SK-N-SH (cell line): ENCODE measurements at regions not wholly inside any gene's neighbourhood (a gene's known extent, or its start where the extent isn't known, plus 50 kb on each side); places are given as distances from the start of the nearest gene placed in this dataset.
"Not testable (repeated sequence)": the region's sequence is repeated elsewhere in the genome, so short reads cannot be mapped to it uniquely, and the experiment has no call there.

Source experiments
- CTCF ChIA-PET: fragments of 300-600, 350-600 bp; formaldehyde crosslinking; extraction: SDS; loops from one replicate; lab custom pipeline; 2021; lab: Yijun Ruan, JAX
- POLR2A ChIA-PET: fragments of 350-600 bp; sonication (Branson Sonifier 250); formaldehyde crosslinking; extraction: SDS; loops from one replicate; lab custom pipeline; 2020; ENCODE audit warnings: antibody characterized with exemption, inconsistent platforms; lab: Yijun Ruan, JAX
- DNase-seq: peaks from one replicate; pipeline ENCODE4 v3.0.0; 2012
- H2AFZ ChIP-seq: fragments of 200-600 bp; sonication (generic); 2 replicates; pipeline ENCODE4 v1.8.1; 2016; ENCODE audit warnings: antibody characterized with exemption, mild to moderate bottlenecking, low read depth
- H3F3A ChIP-seq: fragments of 200-600 bp; sonication (generic); replicated peaks from 2 replicates; pipeline ENCODE3; 2016; ENCODE audit warnings: antibody characterized with exemption, mild to moderate bottlenecking; ENCODE audit not compliant: insufficient read depth
- H3K27ac ChIP-seq, 2 experiments: fragments of 200-500 bp in 1 of 2; fragments of 200-600 bp in 1 of 2; sonication (Bioruptor generic) in 1 of 2; sonication (generic), shearing (Covaris generic) in 1 of 2; 2 replicates each; pipeline versions ENCODE4 v1.5.1 to v1.6.1; 2014 to 2016; ENCODE audit warnings: low read depth in 2 of 2, inconsistent platforms in 1 of 2, low read length in 1 of 2, mild to moderate bottlenecking in 1 of 2, mixed read lengths in 1 of 2
- H3K27me3 ChIP-seq: fragments of 200-600 bp; sonication (generic), shearing (Covaris generic); 2 replicates; pipeline ENCODE4 v1.6.1; 2016; ENCODE audit warnings: mixed run types; ENCODE audit not compliant: insufficient read depth
- H3K36me3 ChIP-seq, 2 experiments: fragments of 200-500 bp in 1 of 2; fragments of 200-600 bp in 1 of 2; sonication (Bioruptor generic) in 1 of 2; sonication (generic) in 1 of 2; replicated peaks in 1 of 2; 2 replicates each; pipeline versions ENCODE3 to v1.5.1; 2014 to 2016; ENCODE audit warnings: low read length in 1 of 2, mild to moderate bottlenecking in 1 of 2; ENCODE audit not compliant: insufficient read depth in 2 of 2, control insufficient read depth in 1 of 2
- H3K4me1 ChIP-seq, 2 experiments: fragments of 200-500 bp in 1 of 2; fragments of 200-600 bp in 1 of 2; sonication (Bioruptor generic) in 1 of 2; sonication (generic), shearing (Covaris generic) in 1 of 2; 2 replicates each; pipeline versions ENCODE4 v1.5.1 to v1.6.1; 2014 to 2016; ENCODE audit warnings: low read depth in 1 of 2, low read length in 1 of 2, mixed run types in 1 of 2; ENCODE audit not compliant: insufficient read depth in 2 of 2, control insufficient read depth in 1 of 2
- H3K4me2 ChIP-seq: fragments of 200-600 bp; sonication (generic), shearing (Covaris generic); 2 replicates; pipeline ENCODE4 v1.6.1; 2017; ENCODE audit warnings: mixed run types
- H3K4me3 ChIP-seq, 2 experiments: fragments of 200-500 bp in 1 of 2; fragments of 200-600 bp in 1 of 2; sonication (Bioruptor generic) in 1 of 2; sonication (generic), shearing (Covaris generic) in 1 of 2; 2 replicates each; pipeline versions ENCODE4 v1.5.1 to v1.8.1; 2014 to 2016; ENCODE audit warnings: low read depth in 2 of 2, inconsistent platforms in 1 of 2, low read length in 1 of 2, mild to moderate bottlenecking in 1 of 2, mixed read lengths in 1 of 2, moderate library complexity in 1 of 2
- H3K79me2 ChIP-seq: fragments of 200-600 bp; sonication (generic); 2 replicates; pipeline ENCODE4 v1.8.1; 2017; ENCODE audit warnings: mild to moderate bottlenecking; ENCODE audit not compliant: insufficient read depth
- H3K9ac ChIP-seq: fragments of 200-600 bp; sonication (generic); 2 replicates; pipeline ENCODE4 v1.6.1; 2017; ENCODE audit warnings: mixed run types
- H3K9me2 ChIP-seq: fragments of 200-600 bp; sonication (generic); 2 replicates; pipeline ENCODE4 v1.6.1; 2017; ENCODE audit warnings: mixed run types
- H3K9me3 ChIP-seq: fragments of 200-600 bp; sonication (generic); 2 replicates; pipeline ENCODE4 v1.6.1; 2017; ENCODE audit warnings: mixed run types, mild to moderate bottlenecking, moderate library complexity
- H4K20me1 ChIP-seq: fragments of 200-600 bp; sonication (generic); 2 replicates; pipeline ENCODE4 v1.6.1; 2017; ENCODE audit warnings: mild to moderate bottlenecking, mixed run types; ENCODE audit not compliant: insufficient read depth
- CHD2 ChIP-seq: fragments of 150-350 bp; IDR thresholded peaks from 2 replicates; pipeline ENCODE4 v1.6.1; 2018; ENCODE audit warnings: low read length; ENCODE audit not compliant: partially characterized antibody
- ELF1 ChIP-seq: IDR thresholded peaks from 2 replicates; pipeline ENCODE4 v1.4.0; 2012
- EP300 ChIP-seq, 2 experiments: IDR thresholded peaks; 2 replicates each; pipeline versions ENCODE4 v1.4.0 to v1.6.1; 2012; ENCODE audit warnings: borderline replicate concordance in 1 of 2, low read depth in 1 of 2, low read length in 1 of 2
- FOSL2 ChIP-seq: IDR thresholded peaks from 2 replicates; pipeline ENCODE4 v1.4.0; 2012; ENCODE audit warnings: low read depth, mild to moderate bottlenecking, moderate library complexity, borderline replicate concordance
- FOXJ3 ChIP-seq: sonication (generic); formaldehyde crosslinking; IDR thresholded peaks from 2 replicates; pipeline ENCODE4 v1.5.1; 2020; ENCODE audit warnings: mild to moderate bottlenecking, missing genetic modification reagents
- GABPA ChIP-seq: IDR thresholded peaks from 2 replicates; pipeline ENCODE4 v1.4.0; 2012; ENCODE audit warnings: low read depth, mild to moderate bottlenecking
- JUND ChIP-seq: IDR thresholded peaks from 2 replicates; pipeline ENCODE4 v1.4.0; 2012
- MEF2A ChIP-seq: IDR thresholded peaks from 2 replicates; pipeline ENCODE4 v1.4.0; 2012; ENCODE audit warnings: low read depth, borderline replicate concordance
- MXI1 ChIP-seq: IDR thresholded peaks from 2 replicates; pipeline ENCODE4 v1.6.1; 2012; ENCODE audit warnings: mild to moderate bottlenecking, low read depth, low read length, improper control_type of control experiment
- NRF1 ChIP-seq: IDR thresholded peaks from 2 replicates; pipeline ENCODE4 v1.6.1; 2012; ENCODE audit warnings: low read depth, mild to moderate bottlenecking, low read length
- PBX3 ChIP-seq: IDR thresholded peaks from 2 replicates; pipeline ENCODE4; 2012
- RCOR1 ChIP-seq: fragments of 150-350 bp; IDR thresholded peaks from 2 replicates; pipeline ENCODE4 v1.6.1; 2017; ENCODE audit warnings: antibody characterized with exemption, low read length
- RXRA ChIP-seq: IDR thresholded peaks from 2 replicates; pipeline ENCODE4 v1.4.0; 2012; ENCODE audit warnings: low read depth, mild to moderate bottlenecking, borderline replicate concordance
- SIN3A ChIP-seq: IDR thresholded peaks from 2 replicates; pipeline ENCODE4 v1.6.1; 2012; ENCODE audit warnings: low read depth, mild to moderate bottlenecking, low read length, moderate library complexity, borderline replicate concordance
- TAF1 ChIP-seq: IDR thresholded peaks from 2 replicates; pipeline ENCODE4 v1.6.1; 2012; ENCODE audit warnings: low read depth, mild to moderate bottlenecking, low read length, moderate library complexity, borderline replicate concordance
- TCF12 ChIP-seq: IDR thresholded peaks from 2 replicates; pipeline ENCODE4 v1.4.0; 2012
- TEAD4 ChIP-seq: IDR thresholded peaks from 2 replicates; pipeline ENCODE4 v1.4.0; 2012; ENCODE audit warnings: mild to moderate bottlenecking, borderline replicate concordance; ENCODE audit not compliant: insufficient read depth
- YY1 ChIP-seq: IDR thresholded peaks from 2 replicates; pipeline ENCODE4 v1.4.0; 2012; ENCODE audit warnings: low read depth, mild to moderate bottlenecking
- WGBS: methylation state at CpG from one replicate; pipeline ENCODE4 v1.1.6; 2017; ENCODE audit warnings: low lambda C conversion rate; 5-methylcytosine and 5-hydroxymethylcytosine counted together
- TF ChIP-seq, protein P1 (sequence below): IDR thresholded peaks from 2 replicates; pipeline ENCODE4 v1.4.0; 2012; ENCODE audit warnings: low read depth
- TF ChIP-seq, protein P2 (sequence below): fragments of 150-350 bp; IDR thresholded peaks from 2 replicates; pipeline ENCODE4 v1.6.1; 2016; ENCODE audit warnings: mild to moderate bottlenecking, low read depth, low read length

DNA sequence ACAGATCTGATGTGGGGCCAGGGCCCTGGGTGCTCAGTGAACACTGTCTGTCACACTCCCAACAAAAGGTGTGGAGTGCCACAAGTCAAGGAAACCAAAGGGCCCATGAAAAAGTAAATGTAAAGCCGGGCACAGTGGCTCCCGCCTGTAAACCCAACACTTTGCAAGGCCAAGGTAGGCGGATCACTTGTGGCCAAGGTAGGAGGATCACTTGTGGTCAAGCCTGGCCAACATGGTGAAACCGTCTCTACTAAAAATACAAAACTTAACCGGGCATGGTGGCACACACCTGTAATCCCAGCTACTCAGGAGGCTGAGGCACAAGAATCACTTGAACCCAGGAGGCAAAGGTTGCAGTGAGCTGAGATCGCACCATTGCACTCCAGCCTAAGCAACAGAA, 227.6 kb downstream of the ZNF516 start:
- H3K79me2 ChIP-seq, CTCF ChIA-PET, H4K20me1 ChIP-seq, H3K36me3 ChIP-seq, H3K4me2 ChIP-seq, H3K9me2 ChIP-seq, H3K9ac ChIP-seq, H3K4me3 ChIP-seq, H3F3A ChIP-seq, H3K27me3 ChIP-seq, H3K27ac ChIP-seq, H3K9me3 ChIP-seq, POLR2A ChIA-PET, H2AFZ ChIP-seq, H3K4me1 ChIP-seq, DNase-seq: not testable (repeated sequence)
- 27% methylated on average over 6 of the region's 6 CpGs for WGBS

DNA sequence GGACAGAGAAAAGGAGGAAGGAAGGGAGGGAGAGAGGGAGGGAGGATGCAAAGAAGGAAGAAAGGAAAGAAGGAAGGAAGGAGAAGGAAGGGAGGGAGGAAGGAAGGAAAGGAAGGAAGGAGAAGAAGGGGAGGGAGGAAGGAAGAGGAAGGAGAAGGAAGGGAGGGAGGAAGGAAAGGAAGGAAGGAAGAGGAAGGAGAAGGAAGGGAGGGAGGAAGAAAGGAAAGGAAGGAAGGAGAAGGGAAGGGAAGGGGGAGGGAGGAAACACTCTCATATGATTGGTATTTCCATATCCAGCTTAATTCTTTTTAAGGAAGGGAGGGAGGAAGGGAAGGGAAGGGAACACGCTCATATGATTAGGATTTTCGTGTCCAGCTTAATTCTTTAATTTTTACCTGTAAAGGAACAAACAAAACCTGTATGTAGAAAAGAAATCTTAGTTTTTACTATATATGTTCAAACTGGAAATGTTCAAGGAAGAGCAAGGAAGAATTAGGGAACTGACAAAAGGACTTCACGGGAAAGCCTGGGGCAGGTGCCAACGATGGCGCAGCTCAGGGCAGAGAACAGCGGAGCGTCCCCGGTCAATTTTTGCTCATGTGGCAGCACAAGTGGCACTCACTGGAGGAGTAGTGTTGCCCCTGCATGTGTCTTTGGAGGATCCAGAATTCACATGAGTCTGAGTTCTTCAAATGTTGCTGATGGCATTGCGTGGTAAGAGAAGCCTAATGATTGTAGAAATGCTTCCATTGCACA, 228.6 kb downstream of the ZNF516 start:
- DNase-seq: no peak
- Histone ChIP-seq H3F3A (no peaks in the 10 kb centered on the region), H3K36me3 (no peaks in the 10 kb centered on the region), H3K4me3 (no peak overlapping the region), H3K9ac (no peak overlapping the region), H3K27ac (no peak overlapping the region), H2AFZ (no peak overlapping the region), H3K27me3 (no peaks in the 10 kb centered on the region), H4K20me1 (no peaks in the 10 kb centered on the region), H3K4me2 (no peak overlapping the region), H3K9me2 (no peaks in the 10 kb centered on the region), H3K9me3 (no peaks in the 10 kb centered on the region), H3K79me2 (no peaks in the 10 kb centered on the region), H3K4me1 (no peaks in the 10 kb centered on the region)
- POLR2A ChIA-PET: no interaction called here
- TF ChIP-seq RCOR1 (no peak), MXI1 (no peak), CHD2 (no peak), YY1 (no peak), SIN3A (no peak), MEF2A (no peak)
- TF ChIP-seq, protein P1, sequence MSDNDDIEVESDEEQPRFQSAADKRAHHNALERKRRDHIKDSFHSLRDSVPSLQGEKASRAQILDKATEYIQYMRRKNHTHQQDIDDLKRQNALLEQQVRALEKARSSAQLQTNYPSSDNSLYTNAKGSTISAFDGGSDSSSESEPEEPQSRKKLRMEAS: no peak
- 66% methylated on average over 9 of the region's 9 CpGs for WGBS
- CTCF ChIA-PET: no interaction called here

DNA sequence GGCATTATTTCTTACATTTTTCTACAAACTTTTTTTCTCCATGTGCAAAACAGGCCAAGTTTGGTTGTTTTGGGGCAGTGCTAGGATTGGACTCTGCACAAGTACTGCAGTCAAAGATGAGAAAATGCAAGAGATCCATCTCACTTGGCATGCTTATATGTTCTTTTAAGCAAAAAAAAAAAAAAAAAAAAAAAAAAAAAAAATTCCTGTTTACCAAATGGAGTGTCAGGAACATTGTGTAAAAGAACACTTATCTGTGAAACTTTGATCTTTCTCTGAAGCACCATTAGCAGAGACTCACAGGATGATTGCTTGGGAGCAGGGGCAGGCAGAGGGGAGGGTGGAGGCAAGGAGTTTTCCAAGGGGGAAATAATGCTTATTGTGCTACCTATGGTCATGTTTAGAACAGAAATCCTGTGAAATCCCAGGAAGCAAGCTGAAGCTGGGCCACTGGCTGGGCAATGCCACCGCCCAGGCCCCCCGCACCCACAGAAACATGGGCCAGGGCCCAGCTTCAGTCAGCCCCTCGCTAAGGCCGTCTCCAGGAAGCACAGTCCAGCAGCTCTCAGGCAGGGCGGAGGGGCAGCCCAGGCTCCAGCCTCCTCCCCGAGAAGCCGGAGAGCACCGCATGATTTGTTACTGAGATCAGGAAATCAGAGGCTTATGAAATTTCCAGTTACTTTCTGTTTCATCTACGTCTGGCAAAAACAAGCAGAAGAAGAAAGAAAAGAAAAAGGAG, 229.4 kb downstream of the ZNF516 start:
- no peak overlapping the region for H2AFZ ChIP-seq
- H3K9me2 ChIP-seq: no peaks in the 10 kb centered on the region
- no peaks in the 10 kb centered on the region for H3K36me3 ChIP-seq
- no peak overlapping the region for H3K27ac ChIP-seq
- no peak overlapping the region for H3K4me2 ChIP-seq
- H3K9ac ChIP-seq: no peak overlapping the region
- no peak overlapping the region for H3K4me3 ChIP-seq
- H3K27me3 ChIP-seq: no peaks in the 10 kb centered on the region
- POLR2A ChIA-PET: interaction anchor here (0.6 kb wide), 1 partner anchor 1461 kb away, joined by 3 read pairs; no protein-coding TSS in a partner anchor
- H3K4me1 ChIP-seq: no peaks in the 10 kb centered on the region
- WGBS: 40% methylated on average over 7 of the region's 9 CpGs
- CTCF ChIA-PET: interaction anchor here (0.8 kb wide), 1 partner anchor 444 kb away, joined by 3 read pairs; no protein-coding TSS in a partner anchor
- H4K20me1 ChIP-seq: no peaks in the 10 kb centered on the region
- no peaks in the 10 kb centered on the region for H3F3A ChIP-seq
- no peaks in the 10 kb centered on the region for H3K9me3 ChIP-seq
- DNase-seq: no peak
- no peaks in the 10 kb centered on the region for H3K79me2 ChIP-seq
- TF ChIP-seq RXRA: no peak
- no peak for TF ChIP-seq GABPA
- no peak for TF ChIP-seq NRF1
- no peak for TF ChIP-seq RCOR1
- no peak for TF ChIP-seq FOXJ3 (CRISPR knock-in tag)
- no peak for TF ChIP-seq TAF1
- TF ChIP-seq TCF12: no peak
- no peak for TF ChIP-seq JUND
- TF ChIP-seq, protein P2, sequence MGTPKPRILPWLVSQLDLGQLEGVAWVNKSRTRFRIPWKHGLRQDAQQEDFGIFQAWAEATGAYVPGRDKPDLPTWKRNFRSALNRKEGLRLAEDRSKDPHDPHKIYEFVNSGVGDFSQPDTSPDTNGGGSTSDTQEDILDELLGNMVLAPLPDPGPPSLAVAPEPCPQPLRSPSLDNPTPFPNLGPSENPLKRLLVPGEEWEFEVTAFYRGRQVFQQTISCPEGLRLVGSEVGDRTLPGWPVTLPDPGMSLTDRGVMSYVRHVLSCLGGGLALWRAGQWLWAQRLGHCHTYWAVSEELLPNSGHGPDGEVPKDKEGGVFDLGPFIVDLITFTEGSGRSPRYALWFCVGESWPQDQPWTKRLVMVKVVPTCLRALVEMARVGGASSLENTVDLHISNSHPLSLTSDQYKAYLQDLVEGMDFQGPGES: no peak
- no peak for TF ChIP-seq PBX3
- TF ChIP-seq EP300 (IDR thresholded peaks at IDR 0.05; ENCODE audit: borderline replicate concordance in 1 of 2, low read depth in 1 of 2, low read length in 1 of 2): no peak
- TF ChIP-seq FOSL2: no peak
- TF ChIP-seq YY1: no peak
- TF ChIP-seq TEAD4: no peak
- TF ChIP-seq ELF1: no peak
- no peak for TF ChIP-seq SIN3A
- TF ChIP-seq CHD2: no peak
